ENCODE measurements at regions not wholly inside any gene's neighbourhood (a gene's known extent, or its start where the extent isn't known, plus 50 kb on each side); places are given as distances from the start of the nearest gene placed in this dataset.

DNA sequence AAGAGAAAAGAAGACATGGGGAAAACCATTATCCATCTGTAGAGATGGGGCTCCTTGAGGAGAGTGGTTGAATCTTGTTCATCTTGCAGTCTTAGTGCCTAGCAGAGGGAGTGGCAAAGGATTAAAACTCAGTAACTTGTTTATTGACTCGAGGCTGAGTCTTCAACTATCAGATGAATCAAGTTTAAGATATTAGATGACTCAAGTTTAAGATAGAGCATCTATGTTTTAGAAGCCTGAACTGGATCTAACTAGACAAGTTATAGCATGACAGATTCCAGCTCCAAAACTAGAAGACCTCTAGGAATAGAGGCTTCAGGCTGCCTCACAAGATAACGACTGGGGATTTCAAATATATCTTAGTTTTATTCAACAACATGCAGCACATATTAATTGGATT is 2277.2 kb upstream of the WWC1 start:
- DNase-seq (ENCODE audit: extremely low spot score), result no peak
- CTCF ChIA-PET, result no interaction called here
- POLR2A ChIA-PET, result no interaction called here
- TF ChIP-seq CTCF (IDR thresholded peaks at IDR 0.05; ENCODE audit: control extremely low read depth, extremely low read depth, low read depth, missing control alignments), result no peak

DNA sequence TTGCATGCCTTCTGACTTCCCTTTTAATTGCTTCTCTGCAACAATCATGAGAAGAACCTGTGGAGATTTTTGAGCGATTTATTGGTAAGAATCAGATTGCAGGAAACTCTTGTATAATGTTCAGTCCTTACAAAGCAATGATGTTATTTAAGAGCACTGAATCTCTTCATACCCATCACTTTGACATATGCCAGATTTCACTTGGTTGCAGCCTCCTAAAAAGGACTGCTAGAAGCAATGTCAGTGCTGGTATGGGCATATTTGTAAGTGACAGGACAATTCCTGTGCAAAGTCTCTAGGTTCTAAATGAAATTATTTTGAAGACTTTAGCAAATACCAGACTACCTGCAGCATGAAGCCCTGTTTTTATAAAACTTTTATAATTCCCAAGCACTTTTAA is 2272.7 kb upstream of the WWC1 start:
- DNase-seq (ENCODE audit: extremely low spot score), result no peak
- CTCF ChIA-PET, result no interaction called here
- POLR2A ChIA-PET, result no interaction called here
- TF ChIP-seq CTCF (IDR thresholded peaks at IDR 0.05; ENCODE audit: control extremely low read depth, extremely low read depth, low read depth, missing control alignments), result no peak

GRCh38 chr5:166022065-166022464 is 2269.4 kb upstream of the WWC1 start:
- no peak for TF ChIP-seq CTCF (IDR thresholded peaks at IDR 0.05; ENCODE audit: control extremely low read depth, extremely low read depth, low read depth, missing control alignments)
- ChIA-PET CTCF (interaction anchor here (1.0 kb wide), 1 partner anchor 8 kb away, joined by 3 read pairs; no protein-coding TSS in a partner anchor), POLR2A (no interaction called here)
- no peak for DNase-seq (ENCODE audit: extremely low spot score)

GRCh38 chr5:166024970-166025369 is 2266.5 kb upstream of the WWC1 start:
- ChIA-PET CTCF (no interaction called here), POLR2A (no interaction called here)
- TF ChIP-seq CTCF (IDR thresholded peaks at IDR 0.05; ENCODE audit: control extremely low read depth, extremely low read depth, low read depth, missing control alignments), result no peak
- DNase-seq (ENCODE audit: extremely low spot score), result no peak

DNA sequence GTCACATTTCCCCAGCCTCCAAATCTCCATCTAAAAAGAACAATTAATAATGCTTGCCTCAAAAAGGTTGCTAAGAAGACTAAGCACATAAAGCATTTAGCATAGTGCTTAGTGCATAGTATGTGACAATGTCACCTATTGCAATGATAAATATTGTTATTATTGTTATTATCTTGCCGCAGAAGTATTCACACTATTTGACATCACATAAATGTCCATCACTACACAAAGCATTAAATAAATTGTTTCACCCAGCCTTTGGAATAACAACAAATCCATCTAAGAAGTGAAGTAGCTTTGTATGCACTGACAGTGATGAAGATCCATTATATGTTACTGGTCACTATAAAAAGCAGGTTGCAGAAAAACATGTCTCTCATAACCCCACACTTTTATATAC is 2263.9 kb upstream of the WWC1 start:
- no peak for TF ChIP-seq CTCF (IDR thresholded peaks at IDR 0.05; ENCODE audit: control extremely low read depth, extremely low read depth, low read depth, missing control alignments)
- POLR2A ChIA-PET, result no interaction called here
- no peak for DNase-seq (ENCODE audit: extremely low spot score)
- CTCF ChIA-PET, result no interaction called here

- ChIA-PET CTCF (no interaction called here), POLR2A (no interaction called here)
- no peak for DNase-seq (ENCODE audit: extremely low spot score)
Measured at GRCh38 chr5:166031926-166032325, 2259.5 kb upstream of the WWC1 start.

More at GRCh38 chr5:166031926-166032325, 2259.5 kb upstream of the WWC1 start:
- no peak for TF ChIP-seq CTCF (IDR thresholded peaks at IDR 0.05; ENCODE audit: control extremely low read depth, extremely low read depth, low read depth, missing control alignments)

All from GM10248 (cell line).